Mucosa of stomach (tissue), 1 donor: ENCODE measurements at regions not wholly inside any gene's neighbourhood (a gene's known extent, or its start where the extent isn't known, plus 50 kb on each side); places are given as distances from the start of the nearest gene placed in this dataset.

Source experiments
- H3K27me3 ChIP-seq: one replicate; pipeline ENCODE4 v1.7.0; 2013; ENCODE audit warnings: mild to moderate bottlenecking, low read length; ENCODE audit not compliant: control insufficient read depth, insufficient read depth
- H3K36me3 ChIP-seq: one replicate; pipeline ENCODE4 v1.7.0; 2013; ENCODE audit warnings: low read length; ENCODE audit not compliant: control insufficient read depth, insufficient read depth
- H3K4me1 ChIP-seq: one replicate; pipeline ENCODE4 v1.7.0; 2013; ENCODE audit warnings: mild to moderate bottlenecking, low read length; ENCODE audit not compliant: control insufficient read depth, insufficient read depth
- H3K4me3 ChIP-seq: one replicate; pipeline ENCODE4 v1.7.0; 2013; ENCODE audit warnings: low read length
- H3K9ac ChIP-seq: one replicate; pipeline ENCODE4 v1.7.0; 2013; ENCODE audit warnings: mild to moderate bottlenecking, low read length, moderate library complexity
- H3K9me3 ChIP-seq: one replicate; pipeline ENCODE4 v1.7.0; 2013; ENCODE audit warnings: mild to moderate bottlenecking, low read length, moderate library complexity; ENCODE audit not compliant: control insufficient read depth
- donor health status: Pancreatic carcinoma.

DNA sequence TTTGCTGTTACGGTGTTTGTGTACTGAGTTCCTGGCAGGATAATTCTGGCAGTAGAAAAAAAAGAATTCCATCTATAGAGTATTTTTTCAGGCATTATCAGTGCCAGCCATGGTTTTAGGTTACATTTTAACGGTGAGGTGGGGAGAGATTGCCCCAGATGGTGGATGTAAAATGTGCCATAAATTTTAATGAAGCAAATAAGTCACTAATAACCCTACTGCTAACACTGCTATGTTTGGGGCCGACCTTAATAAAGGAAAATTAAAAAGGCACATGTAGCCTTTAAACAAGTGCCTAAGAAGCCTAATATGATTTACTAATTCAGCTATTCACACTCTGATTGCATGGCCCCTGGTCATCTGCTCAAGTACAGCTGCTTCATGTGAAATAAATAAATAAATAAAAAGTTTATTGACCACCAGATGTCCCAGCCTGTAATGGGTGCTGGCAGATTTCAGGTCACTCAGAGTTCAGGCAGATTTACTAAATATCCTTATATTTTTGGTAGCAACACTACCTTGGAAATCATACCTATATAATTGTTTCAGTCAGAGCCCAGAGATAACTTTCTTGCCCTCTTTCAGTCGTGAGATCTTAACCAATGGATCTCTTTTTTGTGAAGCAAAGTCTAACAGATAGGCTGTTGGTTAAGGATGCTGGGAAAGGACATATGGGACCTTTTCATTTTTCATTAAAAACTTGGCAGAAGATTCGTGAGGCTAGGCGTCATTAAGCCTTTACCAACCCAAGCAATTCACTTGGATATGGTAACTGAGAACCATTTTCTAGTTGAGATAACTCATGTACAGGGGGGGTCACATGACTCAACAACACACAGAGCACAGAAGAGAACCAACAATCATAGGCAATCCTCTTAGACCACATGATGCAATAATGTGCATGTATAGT is 495.0 kb upstream of the NRSN1 start:
- Histone ChIP-seq H3K36me3 (no peaks in the 10 kb centered on the region), H3K4me1 (no peaks in the 10 kb centered on the region), H3K9me3 (no peaks in the 10 kb centered on the region), H3K27me3 (no peaks in the 10 kb centered on the region), H3K9ac (no peak overlapping the region), H3K4me3 (no peak overlapping the region)

DNA sequence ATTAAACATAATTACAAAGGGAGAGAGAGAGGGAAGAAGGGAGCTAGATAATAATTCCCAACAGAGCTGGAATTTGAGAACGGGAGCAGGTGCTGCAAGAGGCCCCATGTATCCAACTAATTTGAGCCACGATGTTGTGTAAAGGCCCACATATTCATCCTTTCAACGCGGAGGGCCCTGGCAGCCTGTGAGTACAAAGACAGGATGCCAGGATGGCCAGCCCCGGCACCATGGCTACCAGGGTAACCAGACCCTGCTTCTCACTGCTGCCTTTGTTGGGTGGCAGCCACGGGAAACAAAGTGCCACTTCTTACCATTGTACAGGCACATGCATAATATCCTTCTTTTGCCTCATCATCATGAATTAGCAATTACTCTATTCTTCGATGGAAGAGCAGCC is 492.0 kb upstream of the NRSN1 start:
- H3K9ac ChIP-seq, result no peak overlapping the region
- no peaks in the 10 kb centered on the region for H3K27me3 ChIP-seq
- no peaks in the 10 kb centered on the region for H3K36me3 ChIP-seq
- H3K4me3 ChIP-seq, result no peak overlapping the region
- no peaks in the 10 kb centered on the region for H3K4me1 ChIP-seq
- H3K9me3 ChIP-seq, result no peaks in the 10 kb centered on the region

DNA sequence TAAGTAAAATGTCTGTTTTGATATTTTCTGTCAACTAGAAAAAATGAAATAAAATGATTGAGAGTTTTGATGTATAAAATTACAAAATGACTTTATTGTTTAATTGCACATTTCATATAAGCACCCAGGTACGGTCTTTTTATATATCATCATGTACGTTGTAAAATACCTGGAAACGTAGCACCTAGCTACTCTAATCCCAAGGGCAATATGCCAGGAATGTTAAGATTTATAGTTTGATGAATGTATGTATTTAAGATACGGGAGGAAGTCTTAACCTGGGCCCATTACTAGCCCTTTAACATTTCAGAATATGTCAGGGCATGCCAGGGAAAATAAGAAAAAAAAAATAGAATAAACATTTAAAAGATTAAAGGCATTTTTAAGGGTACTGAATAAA is 490.9 kb upstream of the NRSN1 start:
- Histone ChIP-seq H3K27me3 (no peaks in the 10 kb centered on the region), H3K9ac (no peak overlapping the region), H3K4me3 (no peak overlapping the region), H3K4me1 (no peaks in the 10 kb centered on the region), H3K36me3 (no peaks in the 10 kb centered on the region), H3K9me3 (no peaks in the 10 kb centered on the region)

DNA sequence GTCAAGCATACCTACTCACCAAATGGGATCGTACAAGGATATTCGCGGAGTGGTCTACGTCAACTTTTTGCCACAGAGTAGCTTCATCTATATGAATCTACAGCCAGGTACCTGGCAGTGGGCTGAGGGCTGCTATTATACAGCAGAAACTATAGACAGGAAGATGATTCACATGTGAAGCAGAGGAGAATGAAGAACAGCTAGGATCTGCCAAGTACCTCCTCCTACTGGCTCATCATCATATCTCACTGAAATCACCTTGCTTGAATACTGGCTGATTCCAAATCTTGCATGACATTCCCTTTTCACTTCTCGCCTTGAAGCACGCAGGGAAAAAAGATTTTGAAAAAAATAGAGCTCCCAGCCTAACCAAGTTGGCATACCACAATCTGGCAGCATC is 488.7 kb upstream of the NRSN1 start:
- Histone ChIP-seq H3K4me3 (no peak overlapping the region), H3K9ac (no peak overlapping the region), H3K4me1 (no peaks in the 10 kb centered on the region), H3K9me3 (no peaks in the 10 kb centered on the region), H3K36me3 (no peaks in the 10 kb centered on the region), H3K27me3 (no peaks in the 10 kb centered on the region)

DNA sequence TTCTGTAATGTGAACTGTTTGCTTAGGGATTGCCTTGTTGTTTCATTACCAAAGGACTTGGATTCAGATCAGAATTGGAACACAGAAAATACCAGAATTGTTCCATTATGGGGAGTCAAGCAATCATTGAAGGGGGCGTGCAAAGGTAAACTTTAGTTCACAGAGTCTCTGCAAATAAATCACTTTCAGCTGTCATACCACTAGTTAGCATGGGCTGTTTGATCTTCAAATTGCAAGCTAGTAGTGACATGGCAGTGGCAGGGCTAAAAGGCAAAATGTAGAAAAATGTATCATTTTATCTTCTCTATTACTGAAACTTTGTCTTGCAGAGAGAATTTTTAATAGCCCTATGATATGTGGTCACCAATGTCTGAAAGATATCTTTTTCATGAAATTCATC is 483.2 kb upstream of the NRSN1 start:
- H3K4me3 ChIP-seq, result no peak overlapping the region
- H3K9ac ChIP-seq, result no peak overlapping the region
- no peaks in the 10 kb centered on the region for H3K9me3 ChIP-seq
- H3K27me3 ChIP-seq, result no peaks in the 10 kb centered on the region
- no peaks in the 10 kb centered on the region for H3K36me3 ChIP-seq
- no peaks in the 10 kb centered on the region for H3K4me1 ChIP-seq

DNA sequence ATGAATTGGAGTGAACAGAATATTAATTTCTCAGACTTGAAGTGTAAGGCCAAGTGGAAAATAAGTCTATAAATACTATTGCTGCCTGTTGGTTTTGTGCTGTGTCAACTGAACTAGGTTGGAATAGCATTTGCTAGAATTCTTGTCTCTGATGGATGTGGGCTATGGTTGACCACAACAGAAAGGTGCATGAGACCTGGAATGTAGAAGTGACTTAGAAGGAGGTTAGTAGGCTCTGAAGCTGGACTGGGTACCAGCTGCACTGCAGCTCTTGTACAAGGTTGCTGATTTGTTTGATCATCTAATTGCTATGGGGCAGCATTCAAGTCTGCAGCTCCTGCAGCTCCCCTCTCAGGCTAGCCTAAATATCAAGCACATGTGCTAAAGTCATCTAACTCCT is 479.0 kb upstream of the NRSN1 start:
- no peaks in the 10 kb centered on the region for H3K27me3 ChIP-seq

DNA sequence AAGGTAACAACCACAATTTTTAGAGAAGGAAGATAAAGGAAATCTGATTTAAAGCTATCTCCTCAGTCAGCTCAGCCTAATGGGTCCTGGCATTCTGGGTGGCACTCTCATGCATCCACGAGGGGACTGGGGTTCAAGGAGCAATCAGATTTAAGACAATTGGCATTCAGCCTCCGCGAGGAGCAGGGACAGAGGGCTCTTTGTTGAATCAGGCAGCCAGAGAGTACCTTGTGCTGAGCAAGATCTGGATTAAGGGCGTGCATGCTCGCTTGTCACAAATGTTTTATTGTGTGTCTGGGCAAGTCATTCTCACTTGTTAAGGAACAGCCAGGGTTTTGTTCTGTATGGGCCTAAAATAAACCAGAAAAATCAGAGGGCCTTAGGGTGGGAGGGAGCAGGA is 475.3 kb upstream of the NRSN1 start:
- Histone ChIP-seq H3K27me3 (no peaks in the 10 kb centered on the region), H3K36me3 (no peaks in the 10 kb centered on the region), H3K4me1 (no peaks in the 10 kb centered on the region), H3K4me3 (no peak overlapping the region), H3K9me3 (no peaks in the 10 kb centered on the region), H3K9ac (no peak overlapping the region)

More for the DNA sequence above, 479.0 kb upstream of the NRSN1 start:
- Histone ChIP-seq H3K9ac (no peak overlapping the region), H3K36me3 (no peaks in the 10 kb centered on the region), H3K4me1 (no peaks in the 10 kb centered on the region), H3K4me3 (no peak overlapping the region), H3K9me3 (no peaks in the 10 kb centered on the region)

DNA sequence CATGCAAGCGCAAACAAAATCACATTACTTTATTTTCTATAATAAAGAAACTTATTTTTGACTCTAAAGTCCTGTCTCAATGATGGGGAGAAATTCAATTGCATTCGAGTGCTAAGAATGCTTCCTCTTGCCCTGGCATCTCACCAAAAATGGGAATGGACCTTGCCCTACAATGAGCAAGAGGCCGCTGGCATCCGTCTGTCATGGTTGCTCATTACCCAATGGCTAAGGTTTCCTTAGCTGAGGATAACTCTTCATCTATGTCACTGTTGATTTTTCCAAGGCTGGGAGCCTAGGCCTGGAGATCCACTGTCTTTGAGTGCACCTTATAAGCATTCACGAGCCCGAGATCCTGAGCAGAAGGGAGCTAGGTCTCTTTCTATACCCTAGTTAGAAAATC is 471.3 kb upstream of the NRSN1 start:
- no peak overlapping the region for H3K9ac ChIP-seq
- H3K9me3 ChIP-seq, result no peaks in the 10 kb centered on the region
- no peaks in the 10 kb centered on the region for H3K27me3 ChIP-seq
- no peaks in the 10 kb centered on the region for H3K36me3 ChIP-seq
- no peaks in the 10 kb centered on the region for H3K4me1 ChIP-seq
- no peak overlapping the region for H3K4me3 ChIP-seq

DNA sequence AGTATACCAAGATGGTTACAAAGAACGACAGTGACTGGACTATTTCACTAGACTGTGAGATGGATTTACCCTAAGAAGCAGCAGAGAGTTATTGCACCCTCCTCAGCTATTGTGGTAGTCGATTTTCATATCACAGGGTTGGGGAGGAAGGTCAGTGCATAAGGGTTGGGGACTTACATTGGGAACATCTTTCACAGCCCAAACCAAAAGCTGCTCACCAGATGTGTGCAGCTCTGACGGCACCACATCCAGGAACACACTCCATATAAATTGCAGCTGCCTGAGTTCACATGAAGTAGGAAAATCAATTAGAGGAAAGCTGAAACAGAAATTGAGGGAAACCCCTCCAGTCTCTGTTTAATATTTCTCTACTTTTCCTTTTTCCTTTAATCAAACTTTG is 470.5 kb upstream of the NRSN1 start:
- Histone ChIP-seq H3K9ac (no peak overlapping the region), H3K4me1 (no peaks in the 10 kb centered on the region), H3K9me3 (no peaks in the 10 kb centered on the region), H3K36me3 (no peaks in the 10 kb centered on the region), H3K4me3 (no peak overlapping the region), H3K27me3 (no peaks in the 10 kb centered on the region)

DNA sequence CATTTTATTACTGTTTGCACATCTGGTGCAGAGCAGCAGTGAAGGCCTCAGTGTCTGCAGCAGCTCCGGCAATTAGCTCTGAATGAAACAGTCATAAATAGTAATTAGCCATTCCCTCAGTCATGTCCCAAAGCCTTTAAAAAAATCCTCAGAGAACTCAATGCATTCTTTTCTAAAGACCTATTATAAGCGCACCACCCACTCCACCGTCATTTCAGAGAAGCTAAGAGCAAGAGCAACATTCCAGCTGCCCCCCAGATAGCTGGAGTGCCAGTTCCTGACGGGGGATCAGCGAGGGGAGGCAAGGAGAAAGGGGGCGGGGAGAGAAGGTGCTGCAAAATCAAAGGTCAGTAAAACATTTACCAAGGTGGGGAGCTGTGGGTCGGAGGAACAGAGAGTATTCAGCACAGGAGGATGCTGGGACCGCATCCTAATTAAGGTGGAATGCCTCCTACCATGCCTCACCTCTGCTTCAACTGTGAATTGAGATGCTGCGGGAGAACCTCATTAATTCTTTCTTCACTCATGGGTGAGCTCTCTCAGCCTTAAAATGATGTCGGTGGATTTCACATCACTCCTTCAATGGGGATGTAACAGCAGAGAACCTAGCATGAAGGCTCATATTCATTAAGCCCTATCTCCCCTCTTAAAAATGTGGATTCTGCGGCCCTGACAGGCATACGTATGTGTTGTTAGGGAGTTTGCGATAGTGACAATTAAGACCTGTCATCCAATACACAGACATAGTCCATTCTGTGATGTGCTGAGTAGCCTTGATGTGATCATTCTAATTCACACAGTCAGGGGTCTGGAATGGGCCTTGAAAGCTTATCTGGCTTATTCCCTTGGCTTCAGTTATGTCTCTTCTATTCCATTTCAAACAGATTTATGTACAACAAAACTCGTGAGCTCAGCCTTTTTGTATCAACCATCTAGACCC is 469.5 kb upstream of the NRSN1 start:
- no peak overlapping the region for H3K9ac ChIP-seq
- no peak overlapping the region for H3K4me3 ChIP-seq
- no peaks in the 10 kb centered on the region for H3K27me3 ChIP-seq
- no peaks in the 10 kb centered on the region for H3K4me1 ChIP-seq
- H3K9me3 ChIP-seq, result no peaks in the 10 kb centered on the region
- H3K36me3 ChIP-seq, result no peaks in the 10 kb centered on the region

DNA sequence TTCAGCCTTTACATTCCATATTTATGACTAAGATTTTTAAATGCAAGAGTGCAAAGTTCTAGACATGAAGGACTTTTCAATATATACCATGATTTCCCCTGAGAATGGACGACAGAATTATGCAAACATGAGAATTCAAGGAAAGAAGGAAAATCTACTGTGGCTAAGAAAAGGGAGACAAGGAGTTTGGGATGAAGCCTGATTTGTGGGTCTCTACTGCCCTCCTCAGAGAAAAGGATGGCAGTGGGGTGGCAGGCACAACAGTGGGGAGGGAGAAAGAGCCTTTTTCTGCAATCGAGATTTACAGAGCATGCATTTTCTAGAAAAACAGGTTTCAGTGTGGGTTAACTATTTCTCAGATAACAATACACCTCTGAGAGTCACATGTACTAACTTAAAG is 466.9 kb upstream of the NRSN1 start:
- H3K9me3 ChIP-seq, result no peaks in the 10 kb centered on the region
- no peak overlapping the region for H3K4me3 ChIP-seq
- H3K9ac ChIP-seq, result no peak overlapping the region
- H3K4me1 ChIP-seq, result no peaks in the 10 kb centered on the region
- H3K27me3 ChIP-seq, result no peaks in the 10 kb centered on the region
- H3K36me3 ChIP-seq, result no peaks in the 10 kb centered on the region

DNA sequence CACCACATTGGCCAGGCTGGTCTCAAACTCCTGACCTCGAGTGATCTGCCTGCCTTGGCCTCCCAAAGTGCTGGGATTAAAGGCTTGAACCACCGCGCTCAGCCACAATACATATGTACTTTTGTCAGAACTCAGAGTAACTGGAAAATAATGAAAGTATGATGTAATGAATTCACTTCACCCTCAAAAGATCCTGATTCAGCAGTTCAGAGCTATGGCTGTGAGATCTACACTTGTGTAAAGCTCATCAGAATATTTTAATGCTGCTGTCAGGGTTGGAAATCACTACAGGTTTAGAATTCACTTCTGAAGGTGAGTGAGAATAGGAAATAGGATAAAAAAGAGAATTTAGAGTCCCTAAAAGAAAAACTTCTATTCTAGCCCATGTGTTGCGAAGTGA is 464.5 kb upstream of the NRSN1 start:
- no peak overlapping the region for H3K9ac ChIP-seq
- no peaks in the 10 kb centered on the region for H3K36me3 ChIP-seq
- H3K27me3 ChIP-seq, result no peaks in the 10 kb centered on the region

More for the DNA sequence above, 464.5 kb upstream of the NRSN1 start:
- H3K4me1 ChIP-seq, result no peaks in the 10 kb centered on the region
- H3K9me3 ChIP-seq, result no peaks in the 10 kb centered on the region
- H3K4me3 ChIP-seq, result no peak overlapping the region
